ENCODE measurements at regions not wholly inside any gene's neighbourhood (a gene's known extent, or its start where the extent isn't known, plus 50 kb on each side); places are given as distances from the start of the nearest gene placed in this dataset.

DNA sequence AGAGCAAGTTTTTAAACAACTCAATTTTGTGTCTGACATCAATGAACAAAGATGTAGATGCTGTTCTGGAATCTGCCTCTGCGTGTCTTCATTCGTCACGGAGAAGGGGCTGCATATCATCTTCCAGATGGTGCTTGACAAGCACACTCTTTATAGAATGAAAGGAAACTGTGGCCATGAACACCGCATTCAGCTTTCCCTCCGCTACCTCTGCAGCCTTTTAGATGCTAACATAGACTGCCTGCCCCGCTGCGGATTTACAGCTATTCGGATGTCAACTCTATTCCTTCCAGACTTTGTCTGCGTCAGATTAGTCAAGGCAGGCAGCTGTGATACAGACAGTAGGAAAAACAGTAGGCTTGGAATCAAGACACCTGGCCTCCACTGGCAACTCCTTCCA, 232.9 kb downstream of the TJP1 start:
- H3K36me3 Mint-ChIP-seq (ENCODE audit: low read depth), result no peaks in the 10 kb centered on the region
- intact Hi-C loops (cut with micrococcal nuclease), result no loop called here
- H3K4me3 Mint-ChIP-seq, result no peak overlapping the region
- no peaks in the 10 kb centered on the region for H3K27me3 Mint-ChIP-seq
- H3K4me1 Mint-ChIP-seq (ENCODE audit: low read depth), result no peaks in the 10 kb centered on the region
- H3K27ac Mint-ChIP-seq, result no peak overlapping the region
- peaks cover 3% of the 10 kb centered on the region for H3K9me3 Mint-ChIP-seq

DNA sequence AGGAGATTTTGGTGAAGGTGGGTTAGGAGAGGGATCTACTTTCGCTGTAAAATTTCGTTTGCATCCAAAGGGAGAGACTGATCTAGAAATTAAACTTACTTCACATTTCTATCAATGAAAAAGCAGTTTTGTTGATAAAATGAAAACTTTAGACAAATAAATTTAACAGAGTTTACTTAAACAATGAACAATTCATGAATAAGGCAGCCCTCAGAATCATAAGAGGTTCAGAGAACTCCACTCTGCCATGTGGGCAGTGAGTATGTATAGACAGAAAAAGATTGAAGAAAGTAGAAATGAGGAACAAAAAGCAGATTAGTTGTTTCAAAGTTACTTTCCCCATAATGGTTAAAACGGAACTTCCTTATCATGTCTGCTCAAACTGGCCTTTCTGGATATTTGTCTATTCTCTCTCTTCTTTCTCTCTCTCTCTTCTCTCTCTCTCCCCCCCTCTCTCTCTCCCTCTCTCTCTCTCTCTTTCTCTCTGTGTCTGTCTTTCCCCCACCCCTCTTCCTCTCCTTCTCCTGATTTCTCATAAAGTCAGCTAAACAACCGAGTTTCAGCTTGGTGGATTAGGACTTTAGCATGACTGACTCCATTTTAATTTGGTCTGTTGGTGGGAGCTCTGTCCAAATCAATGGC, 248.9 kb downstream of the TJP1 start:
- intact Hi-C loops (cut with micrococcal nuclease), result no loop called here
- no peaks in the 10 kb centered on the region for H3K4me1 Mint-ChIP-seq (ENCODE audit: low read depth)
- H3K27ac Mint-ChIP-seq, result no peak overlapping the region
- H3K4me3 Mint-ChIP-seq, result no peak overlapping the region
- H3K36me3 Mint-ChIP-seq (ENCODE audit: low read depth), result no peaks in the 10 kb centered on the region
- H3K9me3 Mint-ChIP-seq, result peaks cover 10% of the 10 kb centered on the region
- H3K27me3 Mint-ChIP-seq, result peaks cover 47% of the 10 kb centered on the region

DNA sequence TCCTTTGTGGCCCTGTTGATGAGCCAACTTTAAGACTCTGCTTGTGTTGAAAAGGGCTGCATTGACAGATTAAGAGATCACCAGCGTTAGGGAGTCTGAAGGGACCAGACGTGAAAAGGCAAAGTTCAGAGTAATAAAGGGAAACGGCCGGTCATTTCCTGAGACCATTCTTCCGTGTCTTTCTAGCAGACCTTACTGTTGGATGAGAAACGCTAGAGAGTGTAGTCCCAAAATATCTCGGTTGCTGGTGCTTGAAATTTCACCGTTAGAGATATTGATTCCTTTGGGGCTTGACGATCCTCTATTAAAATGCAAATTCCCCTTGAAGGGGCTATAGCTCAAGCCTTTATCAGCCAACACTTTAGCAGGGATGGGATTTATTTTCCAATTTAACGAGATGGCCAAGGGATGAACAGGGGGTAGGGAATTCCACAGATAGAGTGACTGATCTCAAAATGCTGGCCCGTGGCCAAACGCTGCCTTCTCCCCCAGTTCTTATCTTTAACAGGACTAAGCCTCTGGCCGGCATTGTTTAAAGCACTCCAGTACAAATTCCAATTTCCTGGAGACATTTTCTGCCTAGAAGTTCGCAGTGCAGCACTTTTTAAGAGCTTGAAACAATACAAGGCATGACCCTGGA, 250.4 kb downstream of the TJP1 start:
- peaks cover 60% of the 10 kb centered on the region for H3K27me3 Mint-ChIP-seq
- H3K4me3 Mint-ChIP-seq, result no peak overlapping the region
- H3K27ac Mint-ChIP-seq, result no peak overlapping the region
- intact Hi-C loops (cut with micrococcal nuclease), result no loop called here
- H3K4me1 Mint-ChIP-seq (ENCODE audit: low read depth), result no peaks in the 10 kb centered on the region
- H3K36me3 Mint-ChIP-seq (ENCODE audit: low read depth), result no peaks in the 10 kb centered on the region
- H3K9me3 Mint-ChIP-seq, result peaks cover 10% of the 10 kb centered on the region

DNA sequence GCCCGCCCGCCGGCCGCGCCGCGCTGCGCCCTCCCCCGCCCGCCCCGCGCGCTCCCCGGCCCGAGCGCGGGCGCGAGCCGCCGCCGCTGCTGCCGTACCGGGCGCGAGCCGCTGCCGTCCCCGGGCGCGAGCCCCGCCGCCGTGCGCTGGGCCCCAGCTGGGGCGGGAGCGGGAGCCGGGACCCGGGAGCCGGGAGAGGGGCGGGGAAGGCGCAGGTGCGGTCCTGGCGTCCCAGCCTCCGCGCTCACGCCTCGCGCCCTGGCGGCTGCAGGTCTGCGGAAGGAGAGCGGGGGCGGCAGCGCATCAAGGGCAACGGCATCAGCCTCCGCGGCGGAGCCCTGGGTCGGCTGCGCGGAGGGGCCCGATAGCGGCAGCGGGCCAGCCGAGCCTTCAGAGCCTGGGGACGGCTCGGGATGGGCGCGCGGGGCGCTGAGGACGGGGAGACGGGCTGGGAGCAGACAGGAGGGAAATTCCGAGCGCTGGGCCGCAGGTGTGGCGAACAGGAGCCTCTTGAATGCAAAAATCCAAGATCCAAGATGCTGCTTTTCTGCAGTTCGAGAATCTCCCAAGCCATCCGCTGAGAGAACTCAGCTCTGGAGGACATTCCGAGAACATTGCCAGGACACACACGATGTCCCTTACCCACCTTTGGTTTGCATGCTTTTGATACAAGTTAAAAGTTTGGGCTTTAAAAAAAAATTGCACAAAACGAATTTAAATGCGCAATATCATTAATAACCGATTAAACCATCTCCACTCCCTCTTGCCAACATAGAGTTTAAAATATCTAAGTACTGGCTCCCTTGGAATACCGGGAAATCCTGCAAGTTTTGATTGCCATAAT, 251.1 kb downstream of the TJP1 start:
- no peak overlapping the region for H3K4me3 Mint-ChIP-seq
- no peaks in the 10 kb centered on the region for H3K4me1 Mint-ChIP-seq (ENCODE audit: low read depth)
- no peak overlapping the region for H3K27ac Mint-ChIP-seq
- intact Hi-C loops (cut with micrococcal nuclease), result no loop called here
- peaks cover 10% of the 10 kb centered on the region for H3K9me3 Mint-ChIP-seq
- H3K36me3 Mint-ChIP-seq (ENCODE audit: low read depth), result no peaks in the 10 kb centered on the region
- peaks cover 64% of the 10 kb centered on the region for H3K27me3 Mint-ChIP-seq

DNA sequence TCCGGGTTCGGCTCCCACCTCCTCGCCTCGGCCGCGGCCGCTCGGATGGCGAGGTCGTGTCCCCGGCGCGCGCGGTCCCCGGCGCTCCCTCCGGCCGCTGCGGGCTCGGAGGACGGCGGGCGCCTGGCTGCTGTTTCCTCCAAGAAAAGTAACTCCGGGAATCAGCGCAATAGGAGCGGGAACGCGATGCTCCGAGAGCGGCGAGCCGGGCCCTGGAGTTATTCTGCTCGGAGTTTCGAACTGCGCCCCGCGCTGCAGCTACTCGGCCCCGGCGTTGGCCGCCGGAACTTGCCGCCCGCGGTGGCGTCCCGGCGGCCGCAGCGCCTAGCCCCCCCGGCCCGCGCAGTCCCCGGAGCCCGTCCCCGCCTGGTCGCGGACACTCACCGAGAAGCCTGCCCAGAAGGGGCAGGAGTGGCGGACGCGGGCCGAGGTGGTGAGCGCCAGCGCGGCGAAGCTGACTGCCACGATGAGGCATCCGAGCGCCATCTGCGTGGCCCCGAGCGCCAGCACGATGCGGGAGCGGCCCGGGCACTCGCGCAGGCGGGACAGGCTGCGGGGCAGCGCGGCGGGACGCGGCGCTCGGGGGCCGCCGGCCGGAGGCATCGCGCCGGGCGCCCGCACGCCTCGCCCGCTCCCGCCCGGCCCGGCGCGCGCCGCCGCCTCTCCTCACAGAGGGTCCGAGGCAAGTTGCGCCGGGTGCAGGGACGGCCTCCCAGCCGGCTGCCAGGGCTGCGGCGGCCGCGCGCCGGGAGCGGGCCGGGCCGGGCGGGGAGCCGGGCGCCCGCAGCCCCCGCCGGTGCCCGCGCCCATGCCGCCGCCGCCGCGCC, 251.9 kb downstream of the TJP1 start:
- H3K9me3 Mint-ChIP-seq, result peaks cover 10% of the 10 kb centered on the region
- H3K36me3 Mint-ChIP-seq (ENCODE audit: low read depth), result no peaks in the 10 kb centered on the region
- H3K27ac Mint-ChIP-seq, result no peak overlapping the region
- intact Hi-C loops (cut with micrococcal nuclease), result no loop called here
- H3K27me3 Mint-ChIP-seq, result peaks cover 64% of the 10 kb centered on the region
- no peak overlapping the region for H3K4me3 Mint-ChIP-seq
- no peaks in the 10 kb centered on the region for H3K4me1 Mint-ChIP-seq (ENCODE audit: low read depth)

DNA sequence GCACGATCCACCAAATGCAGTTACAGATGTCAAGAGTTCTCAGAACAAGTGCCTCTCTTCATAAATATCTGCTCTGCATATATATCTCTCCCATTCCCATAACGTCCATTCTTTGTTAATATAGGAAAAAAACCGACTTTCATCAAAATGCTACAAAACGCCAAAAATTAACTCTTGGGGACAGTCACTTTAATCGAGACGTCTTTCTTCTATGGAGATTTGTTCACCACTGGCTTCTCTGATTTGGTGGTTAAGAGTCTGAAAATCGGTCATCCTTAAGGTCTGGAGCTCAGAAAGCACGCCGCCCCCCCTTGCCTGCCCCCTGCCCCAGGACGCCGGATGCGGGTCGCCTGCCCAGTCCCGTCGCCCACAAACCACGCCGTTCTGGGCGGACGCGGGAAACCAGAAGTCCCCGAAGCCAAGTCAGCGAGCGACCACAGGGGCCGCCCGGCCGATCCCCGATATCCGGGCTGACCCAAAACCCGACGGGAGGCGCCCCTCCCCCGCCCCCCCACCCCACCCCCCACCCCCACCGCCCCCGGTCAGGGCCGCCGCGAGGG, 252.7 kb downstream of the TJP1 start:
- H3K27me3 Mint-ChIP-seq, result peaks cover 64% of the 10 kb centered on the region
- no peaks in the 10 kb centered on the region for H3K36me3 Mint-ChIP-seq (ENCODE audit: low read depth)
- peaks cover 10% of the 10 kb centered on the region for H3K9me3 Mint-ChIP-seq

DNA sequence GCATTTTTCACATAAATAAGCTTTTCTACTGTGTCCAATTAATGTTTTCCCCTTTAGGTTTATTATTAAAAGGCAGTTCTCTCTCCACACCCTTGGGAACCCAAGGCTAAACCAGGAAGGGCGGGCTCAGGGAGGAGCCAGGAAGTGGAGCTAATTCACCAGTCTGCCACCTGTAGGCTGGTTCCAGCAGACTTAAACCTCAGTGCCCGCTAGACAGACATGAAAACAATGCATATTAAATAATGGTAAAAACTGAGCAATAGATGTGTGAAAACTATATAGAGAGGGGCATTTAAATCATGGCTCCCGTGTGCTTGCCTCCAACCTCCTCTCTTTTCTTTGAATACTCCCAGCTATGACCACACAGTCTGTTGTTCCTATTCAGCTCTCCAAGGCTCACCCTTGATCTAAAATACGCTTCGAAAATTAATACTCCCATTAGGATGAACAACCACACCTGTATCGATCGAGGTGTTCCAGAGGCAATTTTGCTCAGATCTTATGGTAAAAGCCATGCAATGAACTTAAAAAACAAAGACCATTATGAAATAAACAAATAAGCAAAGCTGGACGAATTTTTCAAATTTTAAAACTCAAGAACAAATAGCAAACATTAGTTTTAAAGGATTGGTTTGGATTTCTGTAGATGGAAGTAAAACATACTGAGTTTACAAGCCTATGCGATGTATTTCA, 253.3 kb downstream of the TJP1 start:
- peaks cover 59% of the 10 kb centered on the region for H3K27me3 Mint-ChIP-seq
- H3K4me1 Mint-ChIP-seq (ENCODE audit: low read depth), result no peaks in the 10 kb centered on the region
- H3K9me3 Mint-ChIP-seq, result peaks cover 10% of the 10 kb centered on the region
- no peak overlapping the region for H3K4me3 Mint-ChIP-seq
- H3K27ac Mint-ChIP-seq, result no peak overlapping the region
- no peaks in the 10 kb centered on the region for H3K36me3 Mint-ChIP-seq (ENCODE audit: low read depth)
- intact Hi-C loops (cut with micrococcal nuclease), result no loop called here

More for the DNA sequence above, 252.7 kb downstream of the TJP1 start:
- intact Hi-C loops (cut with micrococcal nuclease), result no loop called here
- Mint-ChIP-seq H3K4me1 (ENCODE audit: low read depth) (no peaks in the 10 kb centered on the region), H3K4me3 (no peak overlapping the region), H3K27ac (no peak overlapping the region)

DNA sequence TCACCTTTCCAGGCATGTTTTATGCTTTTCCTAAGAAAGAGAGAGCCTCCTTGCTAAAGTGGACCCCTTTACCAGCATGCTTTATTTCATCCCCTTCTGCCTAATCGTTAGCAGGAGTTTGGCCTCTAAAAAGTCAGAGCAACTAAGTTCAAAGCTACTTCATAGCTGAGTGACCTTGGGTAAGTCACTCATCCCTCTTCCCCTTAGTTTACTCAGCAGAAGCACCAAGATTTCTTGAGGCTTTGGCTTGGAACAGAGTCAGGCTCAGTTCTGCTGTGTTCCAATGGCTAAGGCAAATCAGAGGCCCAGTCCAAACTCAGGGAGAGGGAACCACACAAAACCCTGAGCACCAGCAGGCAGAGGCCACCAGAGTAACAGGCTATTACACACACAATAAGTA, 254.9 kb downstream of the TJP1 start:
- no peaks in the 10 kb centered on the region for H3K9me3 Mint-ChIP-seq

DNA sequence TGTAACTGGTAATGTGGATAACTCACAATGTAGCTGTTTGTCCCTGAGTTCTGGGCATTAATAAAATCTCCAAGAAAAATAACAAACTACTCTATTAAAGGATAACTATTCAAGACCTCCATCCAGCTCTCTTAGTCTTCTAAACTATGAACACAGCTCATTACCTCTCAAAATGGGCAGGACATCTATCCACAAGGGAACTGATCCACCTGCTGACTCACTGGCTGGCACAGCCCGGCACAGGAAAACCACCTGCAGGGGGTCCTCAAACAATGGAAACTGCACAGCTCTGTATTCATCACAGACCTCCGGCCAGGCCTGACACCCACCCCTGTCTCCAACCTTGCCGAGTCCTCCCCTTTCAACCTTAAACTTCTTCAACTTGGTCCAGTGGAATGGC, 255.4 kb downstream of the TJP1 start:
- Mint-ChIP-seq H3K27me3 (peaks cover 43% of the 10 kb centered on the region), H3K4me1 (ENCODE audit: low read depth) (no peaks in the 10 kb centered on the region), H3K27ac (no peak overlapping the region), H3K4me3 (no peak overlapping the region), H3K36me3 (ENCODE audit: low read depth) (no peaks in the 10 kb centered on the region), H3K9me3 (no peaks in the 10 kb centered on the region)
- intact Hi-C loops (cut with micrococcal nuclease), result no loop called here

More for the DNA sequence above, 254.9 kb downstream of the TJP1 start:
- H3K4me1 Mint-ChIP-seq (ENCODE audit: low read depth), result no peaks in the 10 kb centered on the region
- peaks cover 47% of the 10 kb centered on the region for H3K27me3 Mint-ChIP-seq
- no peak overlapping the region for H3K4me3 Mint-ChIP-seq
- intact Hi-C loops (cut with micrococcal nuclease), result no loop called here
- no peaks in the 10 kb centered on the region for H3K36me3 Mint-ChIP-seq (ENCODE audit: low read depth)
- H3K27ac Mint-ChIP-seq, result no peak overlapping the region

DNA sequence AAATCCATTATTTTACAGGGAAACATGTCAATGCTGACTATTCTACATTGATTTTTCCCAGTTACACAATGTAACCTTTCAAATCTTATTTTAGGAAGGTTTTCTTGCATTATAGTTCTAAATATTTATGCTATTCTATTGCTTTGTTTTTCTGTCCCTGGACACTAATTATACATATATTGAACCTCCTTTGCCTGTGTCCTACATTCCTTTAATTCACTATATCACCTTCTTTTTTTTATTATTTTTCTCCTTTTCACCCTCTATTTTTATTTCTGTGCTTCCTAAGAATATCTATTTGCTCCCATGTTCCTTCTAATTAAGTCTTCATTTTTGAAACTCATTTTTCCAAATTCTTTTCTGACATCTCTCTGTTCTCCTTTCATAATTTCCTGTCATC, 259.2 kb downstream of the TJP1 start:
- intact Hi-C loops (cut with micrococcal nuclease), result no loop called here
- H3K27ac Mint-ChIP-seq, result no peak overlapping the region

DNA sequence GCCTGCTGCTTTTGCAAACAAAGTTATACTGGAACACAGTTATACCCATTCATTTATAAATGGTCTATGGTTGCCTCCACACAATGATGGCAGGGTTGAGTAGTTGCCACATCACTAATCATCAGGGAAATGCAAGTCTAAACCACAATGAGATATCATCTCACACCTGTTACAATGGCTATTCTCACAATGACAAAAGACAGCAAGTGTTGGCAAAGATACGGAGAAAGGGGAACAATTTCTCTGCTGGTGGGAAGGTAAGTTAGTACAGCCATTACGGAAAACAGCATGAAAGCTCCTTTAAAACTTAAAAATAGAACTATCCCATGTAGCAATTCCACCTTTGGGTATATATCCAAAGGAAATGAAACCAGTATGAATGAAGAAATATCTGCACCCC, 261.4 kb downstream of the TJP1 start:
- no peak overlapping the region for H3K4me3 Mint-ChIP-seq
- no peaks in the 10 kb centered on the region for H3K4me1 Mint-ChIP-seq (ENCODE audit: low read depth)
- no peaks in the 10 kb centered on the region for H3K9me3 Mint-ChIP-seq
- intact Hi-C loops (cut with micrococcal nuclease), result no loop called here
- H3K27ac Mint-ChIP-seq, result no peak overlapping the region
- H3K27me3 Mint-ChIP-seq, result peaks cover 3% of the 10 kb centered on the region
- no peaks in the 10 kb centered on the region for H3K36me3 Mint-ChIP-seq (ENCODE audit: low read depth)

More for the DNA sequence above, 259.2 kb downstream of the TJP1 start:
- Mint-ChIP-seq H3K27me3 (peaks cover 18% of the 10 kb centered on the region), H3K4me3 (no peak overlapping the region), H3K9me3 (no peaks in the 10 kb centered on the region), H3K4me1 (ENCODE audit: low read depth) (no peaks in the 10 kb centered on the region), H3K36me3 (ENCODE audit: low read depth) (no peaks in the 10 kb centered on the region)

DNA sequence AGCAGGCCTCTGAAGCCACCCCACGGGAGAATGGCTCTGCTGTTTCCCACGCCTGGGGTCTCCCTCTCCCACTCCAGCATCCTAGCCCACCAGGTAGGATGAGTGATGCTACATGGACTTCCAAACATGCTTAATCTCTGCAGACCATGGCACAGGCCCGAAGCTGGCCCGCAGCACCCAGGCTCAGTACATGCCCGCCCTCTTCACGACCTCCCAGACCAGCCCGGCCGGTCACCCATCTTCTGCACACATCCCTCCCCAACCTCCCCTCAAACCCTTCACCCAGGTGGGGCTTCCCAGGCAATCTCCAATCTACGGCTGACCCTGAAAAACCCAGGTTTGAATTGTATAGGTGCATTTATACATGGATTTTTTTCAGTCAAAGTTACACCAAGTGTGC, 264.0 kb downstream of the TJP1 start:
- no peaks in the 10 kb centered on the region for H3K36me3 Mint-ChIP-seq (ENCODE audit: low read depth)
- no peak overlapping the region for H3K27ac Mint-ChIP-seq
- H3K4me3 Mint-ChIP-seq, result no peak overlapping the region
- peaks cover 1% of the 10 kb centered on the region for H3K27me3 Mint-ChIP-seq
- no peaks in the 10 kb centered on the region for H3K4me1 Mint-ChIP-seq (ENCODE audit: low read depth)
- intact Hi-C loops (cut with micrococcal nuclease), result no loop called here
- no peaks in the 10 kb centered on the region for H3K9me3 Mint-ChIP-seq

DNA sequence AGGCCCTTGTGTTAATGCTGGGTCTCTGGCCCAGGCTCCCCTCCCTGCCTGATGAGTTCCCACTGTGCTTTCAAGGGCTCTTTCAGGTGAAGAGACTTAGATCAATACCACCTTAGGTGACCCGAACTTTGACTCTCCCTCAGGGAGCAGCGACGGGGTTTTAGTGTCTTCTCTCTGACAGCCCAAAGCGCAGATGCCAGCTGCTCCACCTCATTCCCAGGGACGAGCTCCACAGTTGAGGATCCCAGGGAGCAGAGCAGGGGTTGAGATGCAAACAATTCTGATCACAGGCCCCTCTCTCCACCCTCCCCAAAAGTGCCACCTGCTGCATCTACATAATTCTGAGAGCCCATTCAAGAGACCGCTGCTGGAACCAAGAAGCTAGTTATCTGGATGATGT, 265.1 kb downstream of the TJP1 start:
- Mint-ChIP-seq H3K27ac (no peak overlapping the region), H3K4me1 (ENCODE audit: low read depth) (no peaks in the 10 kb centered on the region), H3K9me3 (no peaks in the 10 kb centered on the region), H3K36me3 (ENCODE audit: low read depth) (no peaks in the 10 kb centered on the region), H3K27me3 (no peaks in the 10 kb centered on the region), H3K4me3 (no peak overlapping the region)
- intact Hi-C loops (cut with micrococcal nuclease), result no loop called here
